PC-9 (cell line): ENCODE measurements at regions not wholly inside any gene's neighbourhood (a gene's known extent, or its start where the extent isn't known, plus 50 kb on each side); places are given as distances from the start of the nearest gene placed in this dataset.

Experiments
- BruUV-seq: library from RNA; stranded (reverse); fragments of 400-500 nt; replicated peaks from 2 replicates; lab custom pipeline; 2021; lab: Mats Ljungman, UMichigan
- CTCF ChIA-PET: fragments of 300-600 bp; sonication (Branson Sonifier 250); formaldehyde crosslinking; loops from one replicate; lab custom pipeline; 2022; ENCODE audit warnings: antibody characterized with exemption; lab: Charles Lee
- POLR2A ChIA-PET: fragments of 300-600 bp; sonication (Branson Sonifier 250); formaldehyde crosslinking; loops from one replicate; lab custom pipeline; 2022; ENCODE audit warnings: antibody characterized with exemption; ENCODE audit not compliant: unreplicated experiment; lab: Charles Lee
- DNase-seq, 2 experiments: peaks; one replicate each; pipeline versions ENCODE4 v3.0.0 to v3.0.0-alpha.2; 2015 to 2022; ENCODE audit warnings: mixed read lengths in 1 of 2
- H2AFZ ChIP-seq: fragments of 200-600 bp; sonication (generic); 2 replicates; pipeline ENCODE4 v1.8.1; 2017; ENCODE audit warnings: antibody characterized with exemption
- H3F3A ChIP-seq: fragments of 200-600 bp; sonication (generic); 2 replicates; pipeline ENCODE4 v1.8.1; 2017; ENCODE audit warnings: antibody characterized with exemption, mild to moderate bottlenecking, low read depth; ENCODE audit not compliant: insufficient read depth
- H3K27ac ChIP-seq: fragments of 200-600 bp; sonication (generic); 2 replicates; pipeline ENCODE4 v1.6.1; 2016; ENCODE audit warnings: mixed run types
- H3K27me3 ChIP-seq: fragments of 200-600 bp; sonication (generic); 2 replicates; pipeline ENCODE4 v1.6.1; 2016; ENCODE audit warnings: low read depth, mixed run types; ENCODE audit not compliant: insufficient read depth
- H3K36me3 ChIP-seq: fragments of 200-600 bp; sonication (generic); 2 replicates; pipeline ENCODE4 v1.6.1; 2016; ENCODE audit warnings: low read depth, mixed run types
- H3K4me1 ChIP-seq: fragments of 200-600 bp; sonication (generic); replicated peaks from 2 replicates; pipeline ENCODE4 v1.6.1; 2016; ENCODE audit warnings: mixed run types; ENCODE audit not compliant: insufficient read depth
- H3K4me2 ChIP-seq: fragments of 200-600 bp; sonication (generic); 2 replicates; pipeline ENCODE4 v1.6.1; 2017; ENCODE audit warnings: mixed run types
- H3K4me3 ChIP-seq: fragments of 200-600 bp; sonication (generic); 2 replicates; pipeline ENCODE4 v1.6.1; 2016; ENCODE audit warnings: mixed run types
- H3K79me2 ChIP-seq: fragments of 200-600 bp; sonication (generic); 2 replicates; pipeline ENCODE4 v1.6.1; 2017; ENCODE audit warnings: low read depth, mixed run types
- H3K9me2 ChIP-seq: fragments of 200-600 bp; sonication (generic); 2 replicates; pipeline ENCODE4 v1.8.1; 2017; ENCODE audit warnings: mild to moderate bottlenecking; ENCODE audit not compliant: insufficient read depth
- H3K9me3 ChIP-seq: fragments of 200-600 bp; sonication (generic); 2 replicates; pipeline ENCODE4 v1.8.1; 2016; ENCODE audit warnings: low read depth; ENCODE audit not compliant: insufficient read depth
- H4K20me1 ChIP-seq: fragments of 200-600 bp; sonication (generic); 2 replicates; pipeline ENCODE4 v1.8.1; 2017; ENCODE audit not compliant: insufficient read depth
- CTCF ChIP-seq: fragments of 200-600 bp; sonication (generic); conservative IDR thresholded peaks from 2 replicates; pipeline ENCODE4 v1.6.1; 2017; ENCODE audit warnings: mixed run types, antibody characterized with exemption, mild to moderate bottlenecking, moderate library complexity
- EZH2 ChIP-seq: fragments of 200-600 bp; sonication (generic); IDR thresholded peaks from 2 replicates; pipeline ENCODE4 v1.8.0; 2017; ENCODE audit warnings: antibody characterized with exemption, low read depth
- intact Hi-C: fragments of 100-400 bp; cut with micrococcal nuclease; formaldehyde crosslinking; loops from one replicate; pipeline ENCODE4 v1.10.0; 2022; ENCODE audit not compliant: unreplicated experiment

GRCh38 chr10:58048936-58049335, 218.8 kb downstream of the IPMK start:
- Histone ChIP-seq H3K9me2 (0 out of 2 replicates have a peak, but pooled peaks cover 7% of the 10 kb centered on the region), H3K36me3 (no peaks in the 10 kb centered on the region), H3K27ac (no peak overlapping the region), H2AFZ (no peak overlapping the region), H3K27me3 (no peaks in the 10 kb centered on the region), H3K4me2 (no peak overlapping the region), H3K9me3 (no peaks in the 10 kb centered on the region), H3F3A (no peaks in the 10 kb centered on the region), H4K20me1 (no peaks in the 10 kb centered on the region), H3K79me2 (no peaks in the 10 kb centered on the region), H3K4me1 (no peaks in the 10 kb centered on the region), H3K4me3 (no peak overlapping the region)
- CTCF ChIA-PET: no interaction called here
- intact Hi-C loops: no loop called here
- TF ChIP-seq EZH2 (no peak), CTCF (no peak)
- no TSS peak for BruUV-seq
- POLR2A ChIA-PET: no interaction called here
- DNase-seq: no peak

GRCh38 chr10:58044072-58044471, 223.6 kb downstream of the IPMK start:
- Histone ChIP-seq H3K36me3 (no peaks in the 10 kb centered on the region), H2AFZ (no peak overlapping the region), H3F3A (no peaks in the 10 kb centered on the region), H4K20me1 (no peaks in the 10 kb centered on the region), H3K79me2 (no peaks in the 10 kb centered on the region), H3K27me3 (no peaks in the 10 kb centered on the region), H3K4me3 (no peak overlapping the region), H3K9me2 (no peaks in the 10 kb centered on the region), H3K4me1 (no peaks in the 10 kb centered on the region), H3K27ac (no peak overlapping the region), H3K4me2 (no peak overlapping the region), H3K9me3 (peaks cover 6% of the 10 kb centered on the region; the same call in 1 of the 2 replicates)
- ChIA-PET POLR2A (no interaction called here), CTCF (no interaction called here)
- TF ChIP-seq EZH2 (no peak), CTCF (no peak)
- no TSS peak for BruUV-seq
- DNase-seq: no peak
- intact Hi-C loops: no loop called here

- H2AFZ ChIP-seq: no peak overlapping the region
- peaks cover 6% of the 10 kb centered on the region; the same call in 1 of the 2 replicates for H3K9me3 ChIP-seq
- intact Hi-C loops: no loop called here
- no TSS peak for BruUV-seq
- H3K27ac ChIP-seq: no peak overlapping the region
- no peaks in the 10 kb centered on the region for H3K9me2 ChIP-seq
- no peak overlapping the region for H3K4me3 ChIP-seq
- DNase-seq: no peak
- no peaks in the 10 kb centered on the region for H3F3A ChIP-seq
- no peaks in the 10 kb centered on the region for H3K79me2 ChIP-seq
- POLR2A ChIA-PET: no interaction called here
- no peaks in the 10 kb centered on the region for H3K4me1 ChIP-seq
- H3K36me3 ChIP-seq: no peaks in the 10 kb centered on the region
- CTCF ChIA-PET: no interaction called here
- TF ChIP-seq CTCF (no peak), EZH2 (no peak)
- H4K20me1 ChIP-seq: no peaks in the 10 kb centered on the region
- H3K4me2 ChIP-seq: no peak overlapping the region
- no peaks in the 10 kb centered on the region for H3K27me3 ChIP-seq
Observed at GRCh38 chr10:58041901-58042300, 225.8 kb downstream of the IPMK start.
